ENCODE measurements at regions not wholly inside any gene's neighbourhood (a gene's known extent, or its start where the extent isn't known, plus 50 kb on each side); places are given as distances from the start of the nearest gene placed in this dataset.

DNA sequence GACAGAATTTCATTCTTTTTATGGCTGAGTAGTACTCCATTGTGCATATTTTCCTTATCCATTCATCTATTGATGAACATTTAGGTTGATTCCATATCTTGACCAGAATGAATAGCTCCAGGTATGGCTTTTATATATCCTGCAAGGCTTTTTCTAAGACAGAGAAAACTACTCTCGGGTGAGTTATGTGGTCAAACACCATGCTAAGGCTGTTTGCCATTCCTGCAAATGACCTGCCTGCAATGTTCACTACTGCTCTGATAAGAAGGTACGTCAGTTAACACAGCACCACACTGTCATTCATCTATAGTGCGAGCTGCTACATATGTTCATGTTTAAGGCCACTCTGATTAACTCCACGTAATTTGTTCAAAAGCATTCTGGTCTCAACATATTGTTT is 256.8 kb upstream of the RGMB start:
- TF ChIP-seq FOXK2 (IDR thresholded peaks at IDR 0.05) (no peak), HDGF (IDR thresholded peaks at IDR 0.05; ENCODE audit: borderline replicate concordance) (no peak), FOXM1 (IDR thresholded peaks at IDR 0.05; ENCODE audit: borderline replicate concordance) (no peak), FOXA1 (IDR thresholded peaks at IDR 0.05) (no peak), BHLHE40 (IDR thresholded peaks at IDR 0.05; ENCODE audit: borderline replicate concordance) (no peak), CTBP1 (IDR thresholded peaks at IDR 0.05; ENCODE audit: borderline replicate concordance) (no peak), L3MBTL2 (conservative IDR thresholded peaks at IDR 0.05) (no peak), SUZ12 (IDR thresholded peaks at IDR 0.05) (no peak), ELF4 (IDR thresholded peaks at IDR 0.05) (no peak), TARDBP (IDR thresholded peaks at IDR 0.05) (no peak), SP1 (IDR thresholded peaks at IDR 0.05) (no peak)
